T-cell (primary cell): ENCODE measurements at regions not wholly inside any gene's neighbourhood (a gene's known extent, or its start where the extent isn't known, plus 50 kb on each side); places are given as distances from the start of the nearest gene placed in this dataset.

Experiments
- ATAC-seq, 4 experiments: fragments of 200-7000 bp in 3 of 4; fragments of 150-1000 bp in 1 of 4; cut with Tn5 transposase; replicated peaks in 1 of 4; 1 replicate in 3 of 4; 2 replicates in 1 of 4; pipeline ENCODE4 v1.10.0; 2021; ENCODE audit warnings: moderate library complexity in 3 of 4, mild to moderate bottlenecking in 2 of 4, moderate number of reproducible peaks in 1 of 4
- CTCF ChIA-PET, 2 donors: fragments of 300-600 bp; sonication (Branson Sonifier 250); formaldehyde crosslinking; loops; one replicate each; lab custom pipeline; 2022; ENCODE audit warnings: antibody characterized with exemption in 2 of 2; lab: Charles Lee
- POLR2A ChIA-PET, 2 donors: fragments of 300-600 bp; sonication (Branson Sonifier 250); formaldehyde crosslinking; loops; one replicate each; lab custom pipeline; 2022; ENCODE audit warnings: antibody characterized with exemption in 2 of 2; lab: Charles Lee
- DNase-seq, 35 experiments: peaks; one replicate each; pipeline versions ENCODE4 v3.0.0 to v3.0.0-alpha.2; 2013 to 2023
- H3K27ac ChIP-seq: one replicate; pipeline ENCODE4 v1.5.1; 2013; ENCODE audit warnings: low read length
- H3K27me3 ChIP-seq, 2 experiments: replicated peaks in 1 of 2; 1 replicate in 1 of 2; 2 replicates in 1 of 2; pipeline versions ENCODE4 v1.6.1 to v1.7.0; 2013; ENCODE audit warnings: low read length in 1 of 2, mixed read lengths in 1 of 2; ENCODE audit not compliant: control insufficient read depth in 2 of 2, insufficient read depth in 2 of 2; ENCODE audit errors: extremely low read depth in 1 of 2
- H3K36me3 ChIP-seq, 2 donors: 1 replicate in 1 of 2; 2 replicates in 1 of 2; pipeline versions ENCODE4 v1.6.1 to v1.7.0; 2013; ENCODE audit warnings: low read length in 1 of 2; ENCODE audit not compliant: control insufficient read depth in 2 of 2, insufficient read depth in 1 of 2; ENCODE audit errors: extremely low read depth in 1 of 2
- H3K4me1 ChIP-seq, 2 experiments: 1 replicate in 1 of 2; 2 replicates in 1 of 2; pipeline versions ENCODE4 v1.6.1 to v1.7.0; 2013; ENCODE audit warnings: low read length in 2 of 2, mixed read lengths in 1 of 2; ENCODE audit not compliant: insufficient read depth in 2 of 2, control insufficient read depth in 1 of 2; ENCODE audit errors: extremely low read depth in 1 of 2
- H3K4me3 ChIP-seq, 2 donors: 1 replicate in 1 of 2; 2 replicates in 1 of 2; pipeline versions ENCODE4 v1.5.1 to v1.7.0; 2013; ENCODE audit warnings: mild to moderate bottlenecking in 2 of 2, low read length in 1 of 2, moderate library complexity in 1 of 2; ENCODE audit not compliant: control insufficient read depth in 1 of 2; ENCODE audit errors: extremely low read depth in 1 of 2
- H3K9me3 ChIP-seq: 2 replicates; pipeline ENCODE4 v1.7.0; 2013
- H3K27ac Mint-ChIP-seq, 2 donors: one replicate each; pipeline ENCODE4 v1.8.0; 2020 to 2021; ENCODE audit warnings: mild to moderate bottlenecking in 2 of 2, mixed read lengths in 2 of 2
- H3K27me3 Mint-ChIP-seq, 2 donors: one replicate each; pipeline ENCODE4 v1.8.0; 2021 to 2022; ENCODE audit warnings: mixed read lengths in 2 of 2
- H3K36me3 Mint-ChIP-seq: one replicate; pipeline ENCODE4 v1.8.0; 2021; ENCODE audit warnings: mixed read lengths
- H3K4me1 Mint-ChIP-seq, 3 donors: one replicate each; pipeline ENCODE4 v1.8.0; 2020 to 2022; ENCODE audit warnings: mixed read lengths in 3 of 3, mild to moderate bottlenecking in 1 of 3
- H3K4me3 Mint-ChIP-seq, 3 donors: one replicate each; pipeline ENCODE4 v1.8.0; 2020 to 2022; ENCODE audit warnings: mild to moderate bottlenecking in 3 of 3, mixed read lengths in 3 of 3, moderate library complexity in 3 of 3
- H3K9me3 Mint-ChIP-seq, 3 donors: one replicate each; pipeline ENCODE4 v1.8.0; 2020 to 2022; ENCODE audit warnings: mixed read lengths in 3 of 3
- WGBS: methylation state at CpG from one replicate; pipeline ENCODE4 v1.1.5; 2013; ENCODE audit warnings: missing lambda C conversion rate; ENCODE audit not compliant: insufficient coverage; 5-methylcytosine and 5-hydroxymethylcytosine counted together

GRCh38 chr2:30030361-30030760 lies 109.0 kb upstream of the ALK start:
- H3K27ac ChIP-seq = no peak overlapping the region
- H3K27ac Mint-ChIP-seq = no peak overlapping the region
- no peaks in the 10 kb centered on the region for H3K4me1 ChIP-seq
- 58% methylated on average over 2 of the region's 3 CpGs for WGBS
- H3K36me3 Mint-ChIP-seq = no peaks in the 10 kb centered on the region
- H3K4me3 ChIP-seq = no peak overlapping the region
- H3K4me1 Mint-ChIP-seq = no peaks in the 10 kb centered on the region
- POLR2A ChIA-PET = no interaction called here
- ATAC-seq (no peak), DNase-seq (no peak)
- H3K9me3 Mint-ChIP-seq = no peaks in the 10 kb centered on the region
- no peak overlapping the region for H3K4me3 Mint-ChIP-seq
- peaks cover 0 to 11% of the 10 kb centered on the region in 2 experiments for H3K27me3 ChIP-seq
- no peaks in the 10 kb centered on the region for H3K36me3 ChIP-seq
- CTCF ChIA-PET = no interaction called here
- peaks cover 19 to 22% of the 10 kb centered on the region in 2 donors for H3K27me3 Mint-ChIP-seq
- H3K9me3 ChIP-seq = no peaks in the 10 kb centered on the region

- H3K4me1 Mint-ChIP-seq = no peaks in the 10 kb centered on the region
- peaks cover 16 to 22% of the 10 kb centered on the region in 2 donors for H3K27me3 Mint-ChIP-seq
- DNase-seq = no peak
- ChIA-PET POLR2A (no interaction called here), CTCF (no interaction called here)
- Histone ChIP-seq H3K9me3 (no peaks in the 10 kb centered on the region), H3K4me3 (no peak overlapping the region), H3K36me3 (no peaks in the 10 kb centered on the region), H3K27ac (no peak overlapping the region), H3K27me3 (peaks cover 0 to 10% of the 10 kb centered on the region in 2 experiments), H3K4me1 (no peaks in the 10 kb centered on the region)
- ATAC-seq = no peak
- H3K36me3 Mint-ChIP-seq = no peaks in the 10 kb centered on the region
- no peaks in the 10 kb centered on the region for H3K9me3 Mint-ChIP-seq
- H3K4me3 Mint-ChIP-seq = no peak overlapping the region
- no peak overlapping the region for H3K27ac Mint-ChIP-seq
- 74% methylated on average over 3 of the region's 5 CpGs for WGBS
Observed at GRCh38 chr2:30031184-30031583, 109.8 kb upstream of the ALK start.

- CTCF ChIA-PET = no interaction called here
- 50% methylated on average over 1 of the region's 5 CpGs for WGBS
Observed at GRCh38 chr2:30034052-30034775, 112.6 kb upstream of the YPEL5 start.

GRCh38 chr2:30037016-30037415 lies 109.8 kb upstream of the YPEL5 start:
- H3K27ac Mint-ChIP-seq = no peak overlapping the region
- peaks cover 2 to 15% of the 10 kb centered on the region in 2 donors for H3K27me3 Mint-ChIP-seq
- no peak overlapping the region for H3K4me3 Mint-ChIP-seq
- Histone ChIP-seq H3K9me3 (no peaks in the 10 kb centered on the region), H3K4me1 (no peaks in the 10 kb centered on the region), H3K4me3 (no peak overlapping the region), H3K27ac (no peak overlapping the region), H3K36me3 (no peaks in the 10 kb centered on the region), H3K27me3 (peaks cover 0 to 11% of the 10 kb centered on the region in 2 experiments)
- H3K4me1 Mint-ChIP-seq = no peaks in the 10 kb centered on the region
- 100% methylated on average over 1 of the region's 2 CpGs for WGBS
- ChIA-PET POLR2A (no interaction called here), CTCF (no interaction called here)
- no peaks in the 10 kb centered on the region for H3K36me3 Mint-ChIP-seq
- no peaks in the 10 kb centered on the region for H3K9me3 Mint-ChIP-seq
- DNase-seq = no peak
- no peak for ATAC-seq

More at GRCh38 chr2:30034052-30034775, 112.6 kb upstream of the YPEL5 start:
- H3K4me3 ChIP-seq = no peak overlapping the region
- H3K27me3 ChIP-seq = peaks cover 0 to 8% of the 10 kb centered on the region in 2 experiments
- H3K27ac ChIP-seq = no peak overlapping the region
- Mint-ChIP-seq H3K36me3 (no peaks in the 10 kb centered on the region), H3K27me3 (peaks cover 15 to 16% of the 10 kb centered on the region in 2 donors), H3K9me3 (no peaks in the 10 kb centered on the region), H3K4me3 (no peak overlapping the region), H3K4me1 (no peaks in the 10 kb centered on the region), H3K27ac (no peak overlapping the region)
- POLR2A ChIA-PET = no interaction called here
- no peaks in the 10 kb centered on the region for H3K9me3 ChIP-seq
- no peaks in the 10 kb centered on the region for H3K36me3 ChIP-seq
- DNase-seq (no peak), ATAC-seq (no peak)
- H3K4me1 ChIP-seq = no peaks in the 10 kb centered on the region

- Mint-ChIP-seq H3K4me3 (no peak overlapping the region), H3K36me3 (no peaks in the 10 kb centered on the region), H3K9me3 (no peaks in the 10 kb centered on the region), H3K4me1 (no peaks in the 10 kb centered on the region), H3K27me3 (peaks cover 2 to 17% of the 10 kb centered on the region in 2 donors), H3K27ac (no peak overlapping the region)
- H3K27me3 ChIP-seq = peaks cover 0 to 11% of the 10 kb centered on the region in 2 experiments
- H3K27ac ChIP-seq = no peak overlapping the region
- CTCF ChIA-PET = no interaction called here
- POLR2A ChIA-PET = no interaction called here
- H3K4me1 ChIP-seq = no peaks in the 10 kb centered on the region
- ATAC-seq (no peak), DNase-seq (no peak)
- WGBS = no CpG with 5 or more reads among the region's 3 CpGs
- H3K9me3 ChIP-seq = no peaks in the 10 kb centered on the region
- no peaks in the 10 kb centered on the region for H3K36me3 ChIP-seq
- no peak overlapping the region for H3K4me3 ChIP-seq
Observed at GRCh38 chr2:30038419-30038818, 108.4 kb upstream of the YPEL5 start.

- DNase-seq (no peak), ATAC-seq (no peak)
- no peaks in the 10 kb centered on the region for H3K36me3 Mint-ChIP-seq
- H3K27ac ChIP-seq = no peak overlapping the region
- H3K4me1 Mint-ChIP-seq = no peaks in the 10 kb centered on the region
- WGBS = 80% methylated on average over 1 of the region's 1 CpG
- peaks cover 0 to 10% of the 10 kb centered on the region in 2 experiments for H3K27me3 ChIP-seq
- H3K4me1 ChIP-seq = no peaks in the 10 kb centered on the region
- H3K9me3 Mint-ChIP-seq = no peaks in the 10 kb centered on the region
- no peaks in the 10 kb centered on the region for H3K9me3 ChIP-seq
- no peak overlapping the region for H3K4me3 ChIP-seq
- no peak overlapping the region for H3K4me3 Mint-ChIP-seq
- peaks cover 6 to 21% of the 10 kb centered on the region in 2 donors for H3K27me3 Mint-ChIP-seq
- POLR2A ChIA-PET = no interaction called here
- H3K36me3 ChIP-seq = no peaks in the 10 kb centered on the region
- no peak overlapping the region for H3K27ac Mint-ChIP-seq
- CTCF ChIA-PET = no interaction called here
Observed at GRCh38 chr2:30039101-30039500, 107.7 kb upstream of the YPEL5 start.
